Upper lobe of left lung (tissue), 4 donors: ENCODE measurements at regions not wholly inside any gene's neighbourhood (a gene's known extent, or its start where the extent isn't known, plus 50 kb on each side); places are given as distances from the start of the nearest gene placed in this dataset.

ENCODE experiments used
- CTCF ChIP-seq, 6 experiments: fragments of 450-650 bp in 4 of 6; fragments of 200-600 bp in 2 of 6; sonication (generic) in 2 of 6; IDR thresholded peaks; one replicate each; pipeline ENCODE4 v1.5.1; 2016 to 2019; ENCODE audit warnings: antibody characterized with exemption in 6 of 6
- EP300 ChIP-seq, 4 donors: sonication (generic); formaldehyde crosslinking; IDR thresholded peaks; one replicate each; pipeline ENCODE4 v1.5.1; 2017; ENCODE audit warnings: antibody characterized with exemption in 4 of 4, control low read depth in 2 of 4
- POLR2A ChIP-seq, 4 donors: fragments of 450-650 bp; IDR thresholded peaks; one replicate each; pipeline ENCODE4 v1.5.1; 2016 to 2017; ENCODE audit warnings: antibody characterized with exemption in 4 of 4, mild to moderate bottlenecking in 2 of 4
- POLR2AphosphoS5 ChIP-seq, 2 donors: sonication (generic); formaldehyde crosslinking; IDR thresholded peaks; one replicate each; pipeline ENCODE4 v1.5.1; 2017; ENCODE audit warnings: antibody characterized with exemption in 2 of 2

- TF ChIP-seq CTCF (IDR thresholded peaks at IDR 0.05) (no peak), POLR2A (IDR thresholded peaks at IDR 0.05) (no peak), POLR2AphosphoS5 (IDR thresholded peaks at IDR 0.05) (no peak), EP300 (IDR thresholded peaks at IDR 0.05) (no peak)
These were observed 69.1 kb downstream of the ADM start for GRCh38 chr11:10373929-10374328.
